Pancreas (tissue), 10 donors: ENCODE measurements at regions not wholly inside any gene's neighbourhood (a gene's known extent, or its start where the extent isn't known, plus 50 kb on each side); places are given as distances from the start of the nearest gene placed in this dataset.

Source experiments
- ATAC-seq, 4 donors: fragments of 200-7000 bp; cut with Tn5 transposase; one replicate each; pipeline versions ENCODE4 v1.8.0 to v1.9.1; 2020; ENCODE audit warnings: mild to moderate bottlenecking in 4 of 4, moderate library complexity in 4 of 4
- DNase-seq, 6 donors: peaks; one replicate each; pipeline ENCODE4 v3.0.0-alpha.2; 2020
- FAIRE-seq: peaks from 2 replicates; lab custom pipeline; 2012; peaks lifted over from hg19 to GRCh38; lab: Jason Lieb, UNC
- H3K27ac ChIP-seq, 4 donors: fragments of 200-600 bp; sonication (generic); 1 replicate in 3 of 4; 2 replicates in 1 of 4; pipeline versions ENCODE4 v1.5.0 to v1.8.0; 2020
- H3K27me3 ChIP-seq, 4 donors: fragments of 200-600 bp; one replicate each; pipeline ENCODE4 v1.8.0; 2021
- H3K36me3 ChIP-seq, 3 donors: fragments of 200-600 bp; sonication (generic) in 1 of 3; one replicate each; pipeline versions ENCODE4 v1.5.0 to v1.8.0; 2020 to 2021
- H3K4me1 ChIP-seq, 3 donors: fragments of 200-600 bp; one replicate each; pipeline ENCODE4 v1.8.0; 2021
- H3K4me3 ChIP-seq, 4 donors: fragments of 200-600 bp; sonication (generic) in 2 of 4; one replicate each; pipeline versions ENCODE4 v1.5.0 to v1.8.0; 2020 to 2021
- H3K9me3 ChIP-seq, 4 donors: fragments of 200-600 bp; one replicate each; pipeline ENCODE4 v1.8.0; 2021
- CTCF ChIP-seq, 4 donors: fragments of 200-600 bp; sonication (generic) in 3 of 4; IDR thresholded peaks; one replicate each; pipeline versions ENCODE4 v1.5.0 to v1.8.0; 2021; ENCODE audit warnings: antibody characterized with exemption in 4 of 4
- WGBS, 2 donors: extraction: QIAGEN DNeasy Blood & Tissue Kit; methylation state at CpG; one replicate each; pipeline ENCODE4 v1.1.7; 2013; 5-methylcytosine and 5-hydroxymethylcytosine counted together
- intact Hi-C, 3 donors: fragments of 100-400 bp; cut with DNase I; formaldehyde crosslinking; loops; one replicate each; pipeline versions ENCODE4 v1.11.1 to v1.14.2; 2022
- donor health status: healthy with polysubstance abuse.
- donor health status: DM: no; HTN: no; CAD: no; lungs with moderate emphysema.
- donor health status: DM: no; HTN: no; CAD: no.
- donor health status: control.
- donor health status: control.
- donor health status: Bipolar disorder and iron deficiency.
- donor health status: DM: yes; HTN: yes; CAD: no.
- donor health status: DM: no; HTN: no; CAD: no.
- donor health status: DM: no; HTN: no; CAD: no.
- donor health status: DM: yes; HTN: yes; CAD: no.

- FAIRE-seq, result no peak
- no peak for DNase-seq
- no peak for TF ChIP-seq CTCF (IDR thresholded peaks at IDR 0.05)
- Histone ChIP-seq H3K27ac (no peak overlapping the region), H3K9me3 (no peaks in the 10 kb centered on the region), H3K4me3 (no peak overlapping the region), H3K27me3 (no peaks in the 10 kb centered on the region), H3K36me3 (no peaks in the 10 kb centered on the region), H3K4me1 (peaks cover 0 to 10% (median 4%) of the 10 kb centered on the region in 3 donors)
- WGBS, 2 donors, result 18 to 25% methylated on average over 4 of the region's 4 CpGs
- intact Hi-C loops, result no loop called here
- no peak for ATAC-seq
These were observed 481.7 kb downstream of the GBE1 start for GRCh38 chr3:81279481-81280379.

DNA sequence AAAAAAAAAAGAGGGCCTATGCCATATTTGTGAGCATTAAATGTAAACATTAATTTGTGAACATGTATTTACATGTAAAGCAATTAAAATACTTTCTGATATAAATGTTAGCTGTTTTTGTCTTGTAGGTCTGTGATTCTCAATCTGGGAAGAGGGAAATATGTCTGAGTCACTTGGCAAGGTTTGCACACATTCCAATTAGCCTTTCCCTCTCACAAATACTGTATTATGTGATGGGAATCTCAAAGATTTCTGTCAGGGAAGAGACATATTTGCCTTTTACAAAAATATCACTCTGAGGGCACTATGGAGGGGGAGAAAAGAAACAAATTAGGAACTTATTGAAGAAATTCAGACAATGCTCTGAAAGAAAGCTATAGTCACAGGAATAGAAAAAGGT lies 483.6 kb downstream of the GBE1 start:
- no peak for ATAC-seq

GRCh38 chr3:81274671-81275070 lies 486.8 kb downstream of the GBE1 start:
- no peaks in the 10 kb centered on the region for H3K36me3 ChIP-seq
- FAIRE-seq, result no peak
- TF ChIP-seq CTCF (IDR thresholded peaks at IDR 0.05), result no peak

More for the DNA sequence above, 483.6 kb downstream of the GBE1 start:
- H3K4me3 ChIP-seq, result no peak overlapping the region
- H3K9me3 ChIP-seq, result no peaks in the 10 kb centered on the region
- no peaks in the 10 kb centered on the region for H3K36me3 ChIP-seq
- no peak for TF ChIP-seq CTCF (IDR thresholded peaks at IDR 0.05)
- intact Hi-C loops, result no loop called here
- no peak overlapping the region for H3K27ac ChIP-seq
- no peaks in the 10 kb centered on the region for H3K27me3 ChIP-seq
- H3K4me1 ChIP-seq, result peaks cover 0 to 10% (median 4%) of the 10 kb centered on the region in 3 donors
- FAIRE-seq, result no peak
- DNase-seq, result no peak

DNA sequence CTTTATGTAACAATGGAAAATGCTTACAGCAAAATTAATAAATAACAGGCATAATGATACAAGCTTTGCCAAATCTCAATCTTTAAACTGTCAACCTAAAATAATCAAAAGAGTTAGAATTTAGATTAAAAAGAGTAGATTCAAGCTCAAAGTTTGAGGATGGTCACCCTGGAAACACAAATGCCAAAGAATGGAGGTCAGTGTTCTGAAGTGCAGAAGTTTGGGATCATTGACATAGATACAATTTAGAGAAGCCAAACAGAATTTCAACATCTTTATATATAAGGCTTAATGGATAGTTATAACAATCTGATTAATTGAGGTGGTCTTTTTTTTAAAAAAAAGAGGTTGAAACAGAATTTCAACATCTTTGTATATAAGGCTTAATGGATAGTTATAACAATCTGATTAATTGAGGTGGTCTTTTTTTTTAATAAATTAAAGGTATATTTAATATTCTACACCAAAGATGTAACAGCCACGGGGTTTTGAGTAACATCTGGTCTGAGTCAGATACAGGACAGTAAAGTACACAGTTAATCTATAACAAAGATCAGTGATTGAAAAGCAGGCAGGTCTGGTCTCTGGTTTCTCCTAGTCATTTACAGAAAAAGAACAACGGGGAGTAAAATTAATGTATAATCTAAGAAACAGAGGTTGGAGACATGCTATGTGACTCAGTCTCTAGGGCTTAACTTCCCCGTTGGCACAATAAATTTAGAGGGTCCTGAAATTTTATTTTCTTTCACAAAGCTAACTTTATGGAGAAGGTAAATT lies 490.7 kb downstream of the GBE1 start:
- Histone ChIP-seq H3K27ac (no peak overlapping the region), H3K27me3 (no peaks in the 10 kb centered on the region), H3K4me3 (no peak overlapping the region), H3K36me3 (no peaks in the 10 kb centered on the region), H3K4me1 (no peaks in the 10 kb centered on the region), H3K9me3 (peaks cover 0 to 4% (median 0%) of the 10 kb centered on the region in 4 donors)
- ATAC-seq, result no peak
- DNase-seq, result no peak
- 17 to 23% methylated on average over 3 of the region's 3 CpGs for WGBS, 2 donors
- intact Hi-C loops, result no loop called here
- FAIRE-seq, result peak; percentile 54
- no peak for TF ChIP-seq CTCF (IDR thresholded peaks at IDR 0.05)

More at GRCh38 chr3:81274671-81275070, 486.8 kb downstream of the GBE1 start:
- Histone ChIP-seq H3K4me1 (peaks cover 0 to under 1% (median 0%) of the 10 kb centered on the region in 3 donors), H3K4me3 (no peak overlapping the region), H3K27ac (no peak overlapping the region), H3K27me3 (no peaks in the 10 kb centered on the region), H3K9me3 (peaks cover 0 to 4% (median 0%) of the 10 kb centered on the region in 4 donors)
- no peak for ATAC-seq
- intact Hi-C loops, result no loop called here
- no peak for DNase-seq
- WGBS, 2 donors, result 71 to 75% methylated on average over 2 of the region's 2 CpGs
